Tibial nerve (tissue), 4 donors: ENCODE measurements at regions not wholly inside any gene's neighbourhood (a gene's known extent, or its start where the extent isn't known, plus 50 kb on each side); places are given as distances from the start of the nearest gene placed in this dataset.
A peak's percentile ranks its signal among the peaks of the same experiment; 100 is the strongest.

ENCODE experiments used
- DNase-seq, 2 donors: peaks; one replicate each; pipeline ENCODE4 v3.0.0-alpha.2; 2019; ENCODE audit warnings: low spot score in 2 of 2
- H3K27ac ChIP-seq, 4 donors: fragments of 200-600 bp; sonication (generic) in 3 of 4; one replicate each; pipeline ENCODE4 v1.5.1; 2017 to 2019; ENCODE audit warnings: mild to moderate bottlenecking in 1 of 4
- H3K27me3 ChIP-seq, 2 donors: fragments of 200-600 bp; sonication (generic) in 1 of 2; one replicate each; pipeline versions ENCODE4 v1.5.1 to v1.6.0; 2017 to 2019
- H3K36me3 ChIP-seq, 3 donors: fragments of 200-600 bp; sonication (generic); one replicate each; pipeline ENCODE4 v1.5.1; 2018 to 2019
- H3K4me1 ChIP-seq, 4 donors: fragments of 200-600 bp; sonication (generic) in 3 of 4; one replicate each; pipeline ENCODE4 v1.5.1; 2017 to 2019
- H3K4me3 ChIP-seq, 4 donors: fragments of 200-600 bp; sonication (generic) in 3 of 4; one replicate each; pipeline ENCODE4 v1.5.1; 2017 to 2019; ENCODE audit warnings: mild to moderate bottlenecking in 1 of 4, moderate library complexity in 1 of 4
- H3K9me3 ChIP-seq, 4 donors: fragments of 200-600 bp; sonication (generic) in 3 of 4; one replicate each; pipeline ENCODE4 v1.5.1; 2017 to 2019
- EP300 ChIP-seq, 2 donors: sonication (generic); formaldehyde crosslinking; IDR thresholded peaks; one replicate each; pipeline ENCODE4 v1.6.1; 2017; ENCODE audit warnings: antibody characterized with exemption in 2 of 2, mild to moderate bottlenecking in 1 of 2
- POLR2A ChIP-seq, 2 donors: fragments of 450-650 bp; IDR thresholded peaks; one replicate each; pipeline ENCODE4 v1.6.1; 2017; ENCODE audit warnings: antibody characterized with exemption in 2 of 2, mild to moderate bottlenecking in 2 of 2, moderate library complexity in 2 of 2
- WGBS, 2 donors: methylation state at CpG; one replicate each; pipeline ENCODE4 v1.1.5; 2018; 5-methylcytosine and 5-hydroxymethylcytosine counted together
- TF ChIP-seq, protein P1 (sequence below), 5 experiments: fragments of 200-600 bp in 3 of 5; fragments of 450-650 bp in 2 of 5; sonication (generic) in 3 of 5; IDR thresholded peaks; one replicate each; pipeline ENCODE4 v1.5.1; 2016 to 2019; ENCODE audit warnings: antibody characterized with exemption in 5 of 5, mild to moderate bottlenecking in 3 of 5, moderate library complexity in 2 of 5

DNA sequence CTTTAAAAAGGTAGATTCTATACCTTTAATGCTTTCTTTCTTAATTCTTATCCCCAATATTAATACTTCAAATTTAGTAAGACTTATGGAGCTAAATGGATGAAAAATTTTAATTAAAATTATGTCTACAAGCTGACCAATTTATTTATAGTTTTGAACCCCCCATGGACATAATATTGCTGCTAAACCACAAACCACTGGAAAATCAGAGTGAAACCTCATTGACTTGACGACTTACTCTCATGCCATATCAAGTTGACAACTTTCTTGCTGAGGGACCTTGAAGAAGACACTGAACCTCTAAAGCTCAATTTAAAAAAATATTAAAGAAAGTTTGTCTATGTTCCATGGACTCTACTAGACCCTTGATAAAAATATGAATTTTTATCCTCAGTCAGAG lies 653.7 kb downstream of the TLE1 start:
- WGBS, 2 donors = 94 to 98% methylated on average over 1 of the region's 1 CpG
- Histone ChIP-seq H3K9me3 (no peaks in the 10 kb centered on the region), H3K36me3 (no peaks in the 10 kb centered on the region), H3K4me1 (peaks cover 0 to 15% (median 0%) of the 10 kb centered on the region in 4 donors), H3K27ac (no peak overlapping the region), H3K27me3 (no peaks in the 10 kb centered on the region), H3K4me3 (no peak overlapping the region)
- DNase-seq = no peak
- TF ChIP-seq EP300 (IDR thresholded peaks at IDR 0.05) = no peak
- TF ChIP-seq, protein P1, sequence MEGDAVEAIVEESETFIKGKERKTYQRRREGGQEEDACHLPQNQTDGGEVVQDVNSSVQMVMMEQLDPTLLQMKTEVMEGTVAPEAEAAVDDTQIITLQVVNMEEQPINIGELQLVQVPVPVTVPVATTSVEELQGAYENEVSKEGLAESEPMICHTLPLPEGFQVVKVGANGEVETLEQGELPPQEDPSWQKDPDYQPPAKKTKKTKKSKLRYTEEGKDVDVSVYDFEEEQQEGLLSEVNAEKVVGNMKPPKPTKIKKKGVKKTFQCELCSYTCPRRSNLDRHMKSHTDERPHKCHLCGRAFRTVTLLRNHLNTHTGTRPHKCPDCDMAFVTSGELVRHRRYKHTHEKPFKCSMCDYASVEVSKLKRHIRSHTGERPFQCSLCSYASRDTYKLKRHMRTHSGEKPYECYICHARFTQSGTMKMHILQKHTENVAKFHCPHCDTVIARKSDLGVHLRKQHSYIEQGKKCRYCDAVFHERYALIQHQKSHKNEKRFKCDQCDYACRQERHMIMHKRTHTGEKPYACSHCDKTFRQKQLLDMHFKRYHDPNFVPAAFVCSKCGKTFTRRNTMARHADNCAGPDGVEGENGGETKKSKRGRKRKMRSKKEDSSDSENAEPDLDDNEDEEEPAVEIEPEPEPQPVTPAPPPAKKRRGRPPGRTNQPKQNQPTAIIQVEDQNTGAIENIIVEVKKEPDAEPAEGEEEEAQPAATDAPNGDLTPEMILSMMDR (IDR thresholded peaks at IDR 0.05) = no peak
- no peak for TF ChIP-seq POLR2A (IDR thresholded peaks at IDR 0.05)

DNA sequence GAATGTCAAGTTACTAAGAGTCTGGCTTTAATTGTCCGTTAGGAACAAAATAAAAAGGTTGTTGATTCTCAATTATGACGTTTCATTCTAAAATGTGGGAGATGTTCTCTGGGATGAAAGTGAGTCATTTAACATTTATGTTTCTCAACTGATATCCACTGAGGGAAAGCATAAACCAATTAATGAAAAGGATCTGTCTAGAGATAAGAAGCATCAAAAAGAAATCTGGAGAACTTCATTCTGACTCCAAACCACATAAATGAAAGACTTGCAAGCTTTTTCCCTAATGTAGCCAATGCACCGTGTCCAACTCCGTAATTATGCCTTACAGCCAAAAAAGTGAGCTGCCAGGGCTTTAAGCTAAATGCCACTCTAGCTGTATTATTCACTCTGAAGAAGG lies 654.2 kb downstream of the TLE1 start:
- H3K27ac ChIP-seq = no peak overlapping the region
- H3K4me1 ChIP-seq = peaks cover 0 to 15% (median 0%) of the 10 kb centered on the region in 4 donors
- H3K27me3 ChIP-seq = no peaks in the 10 kb centered on the region
- no peaks in the 10 kb centered on the region for H3K9me3 ChIP-seq
- DNase-seq = no peak
- no peaks in the 10 kb centered on the region for H3K36me3 ChIP-seq
- no peak for TF ChIP-seq EP300 (IDR thresholded peaks at IDR 0.05)
- TF ChIP-seq POLR2A (IDR thresholded peaks at IDR 0.05) = no peak
- TF ChIP-seq, protein P1 (IDR thresholded peaks at IDR 0.05) = no peak
- H3K4me3 ChIP-seq = no peak overlapping the region
- 70 to 72% methylated on average over 4 of the region's 4 CpGs for WGBS, 2 donors

DNA sequence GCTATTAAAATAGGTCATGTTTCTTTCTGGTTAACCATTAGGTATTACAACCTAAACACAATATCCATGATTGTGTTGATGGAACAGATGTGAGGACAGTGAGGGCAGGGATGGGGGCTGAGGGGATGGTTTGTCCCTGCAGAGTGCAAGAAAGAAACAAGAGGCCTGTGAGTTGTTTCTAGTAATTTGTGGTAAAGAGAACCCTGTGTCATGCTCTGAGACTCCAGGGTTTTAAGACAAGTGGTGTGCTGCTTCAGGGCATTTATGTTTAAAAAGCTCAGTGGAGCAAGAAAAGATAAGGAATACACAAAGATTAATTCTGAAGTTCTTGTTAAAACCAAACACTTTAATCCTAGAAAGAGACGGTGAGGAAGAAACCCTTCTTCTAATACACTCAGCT lies 656.5 kb downstream of the TLE1 start:
- no peak overlapping the region for H3K4me3 ChIP-seq
- TF ChIP-seq EP300 (IDR thresholded peaks at IDR 0.05) = no peak
- TF ChIP-seq, protein P1 (IDR thresholded peaks at IDR 0.05) = no peak
- TF ChIP-seq POLR2A (IDR thresholded peaks at IDR 0.05) = no peak
- WGBS, 2 donors = 46 to 54% methylated on average over 1 of the region's 1 CpG

DNA sequence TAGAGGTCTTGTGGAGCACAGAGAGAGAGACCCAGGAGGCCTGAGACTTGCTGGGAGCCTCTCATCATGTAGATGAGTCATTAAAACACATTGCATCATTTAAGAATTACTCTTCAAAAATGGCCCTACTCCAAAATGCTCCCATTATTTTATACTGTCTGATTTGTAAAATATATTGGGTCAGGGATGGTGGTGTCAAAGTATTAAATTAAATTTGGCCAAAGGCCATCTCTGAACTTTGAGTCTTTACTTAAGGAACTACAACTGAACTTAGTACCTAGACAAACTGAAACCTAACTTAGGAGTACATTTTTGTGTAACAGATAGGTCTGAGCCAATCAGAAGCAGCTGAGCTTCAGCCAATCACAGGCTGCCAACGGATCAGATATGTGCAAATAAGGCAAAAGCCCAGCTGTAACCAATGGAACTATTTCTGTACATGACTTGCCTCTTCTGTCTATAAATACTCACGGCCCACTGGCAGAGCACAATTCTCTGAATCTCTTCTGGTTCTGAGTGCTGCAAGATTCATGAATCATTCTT lies 657.2 kb downstream of the TLE1 start:
- DNase-seq = no peak
- Histone ChIP-seq H3K4me1 (peaks cover 0 to 28% (median 0%) of the 10 kb centered on the region in 4 donors), H3K9me3 (no peaks in the 10 kb centered on the region), H3K27me3 (no peaks in the 10 kb centered on the region), H3K4me3 (no peak overlapping the region), H3K27ac (peak overlapping the region in 3 of 4 donors; percentile 11 to 79 (median 32)), H3K36me3 (no peaks in the 10 kb centered on the region)
- TF ChIP-seq POLR2A (IDR thresholded peaks at IDR 0.05) (no peak), EP300 (IDR thresholded peaks at IDR 0.05) (no peak)
- TF ChIP-seq, protein P1 (IDR thresholded peaks at IDR 0.05) = no peak
- 47 to 49% methylated on average over 2 of the region's 2 CpGs for whole genome bisulfite sequencing, 2 donors

More for the DNA sequence above, 656.5 kb downstream of the TLE1 start:
- Histone ChIP-seq H3K4me1 (peaks cover 0 to 26% (median 0%) of the 10 kb centered on the region in 4 donors), H3K27ac (peak overlapping the region in 2 of 4 donors; percentile 32 to 79), H3K27me3 (no peaks in the 10 kb centered on the region), H3K9me3 (no peaks in the 10 kb centered on the region), H3K36me3 (no peaks in the 10 kb centered on the region)
- no peak for DNase-seq

DNA sequence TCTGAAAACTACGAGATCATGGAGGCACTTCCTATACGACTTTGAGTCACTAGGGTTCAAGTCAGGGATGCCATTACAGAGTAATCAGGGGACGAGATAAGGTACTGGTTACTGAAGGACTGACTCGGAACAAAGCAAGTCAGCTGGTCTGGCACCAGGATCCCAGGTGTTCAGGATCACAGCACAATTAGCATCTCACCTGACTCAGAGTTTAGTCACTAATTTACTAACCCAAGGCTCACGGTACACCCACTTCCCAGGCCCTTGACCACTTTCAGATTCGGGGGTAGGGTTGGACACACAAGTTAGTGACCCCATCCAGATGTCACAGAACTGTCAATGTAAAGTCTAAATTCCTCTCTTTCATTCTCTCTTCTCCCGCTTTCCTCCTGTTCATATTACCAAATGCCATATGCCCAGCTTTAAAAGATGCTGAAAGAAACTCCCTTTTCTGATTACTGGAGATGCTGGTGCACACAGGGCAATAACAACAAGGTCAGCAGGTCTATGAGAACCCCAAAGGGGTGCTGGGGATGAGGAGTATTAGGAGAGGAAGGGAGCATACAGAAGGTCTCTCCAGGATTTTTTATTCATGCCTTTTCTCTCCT lies 657.8 kb downstream of the TLE1 start:
- Histone ChIP-seq H3K36me3 (no peaks in the 10 kb centered on the region), H3K27me3 (no peaks in the 10 kb centered on the region), H3K27ac (peak overlapping the region in 3 of 4 donors; percentile 11 to 79 (median 32)), H3K9me3 (no peaks in the 10 kb centered on the region), H3K4me1 (peaks cover 0 to 28% (median 0%) of the 10 kb centered on the region in 4 donors), H3K4me3 (no peak overlapping the region)
- 90 to 95% methylated on average over 7 of the region's 7 CpGs for WGBS, 2 donors
- no peak for DNase-seq
- TF ChIP-seq, protein P1 (IDR thresholded peaks at IDR 0.05) = no peak
- TF ChIP-seq POLR2A (IDR thresholded peaks at IDR 0.05) (no peak), EP300 (IDR thresholded peaks at IDR 0.05) (no peak)
